Aorta (tissue), 5 donors: ENCODE measurements at regions not wholly inside any gene's neighbourhood (a gene's known extent, or its start where the extent isn't known, plus 50 kb on each side); places are given as distances from the start of the nearest gene placed in this dataset.

Experiments
- ATAC-seq: fragments of 200-7000 bp; cut with Tn5 transposase; one replicate; pipeline ENCODE4 v1.9.1; 2022; ENCODE audit warnings: moderate library complexity; ENCODE audit not compliant: low FRiP score
- DNase-seq, 2 donors: peaks; one replicate each; pipeline ENCODE4 v3.0.0-alpha.2; 2020
- H3K27ac ChIP-seq, 2 donors: one replicate each; pipeline ENCODE4 v1.5.1; 2013; ENCODE audit warnings: low read length in 2 of 2, mild to moderate bottlenecking in 2 of 2, moderate library complexity in 2 of 2, control low read depth in 1 of 2, inconsistent platforms in 1 of 2, low read depth in 1 of 2
- H3K27me3 ChIP-seq, 2 donors: one replicate each; pipeline ENCODE4 v1.6.1; 2013; ENCODE audit warnings: control low read depth in 1 of 2, low read length in 1 of 2, mild to moderate bottlenecking in 1 of 2, moderate library complexity in 1 of 2; ENCODE audit not compliant: insufficient read depth in 2 of 2, control insufficient read depth in 1 of 2
- H3K36me3 ChIP-seq, 2 donors: one replicate each; pipeline ENCODE4 v1.6.1; 2013; ENCODE audit warnings: control low read depth in 1 of 2, low read length in 1 of 2, mild to moderate bottlenecking in 1 of 2; ENCODE audit not compliant: insufficient read depth in 2 of 2, control insufficient read depth in 1 of 2
- H3K4me1 ChIP-seq, 2 donors: one replicate each; pipeline ENCODE4 v1.6.1; 2013; ENCODE audit warnings: low read length in 2 of 2, control low read depth in 1 of 2, mild to moderate bottlenecking in 1 of 2, moderate library complexity in 1 of 2; ENCODE audit not compliant: insufficient read depth in 2 of 2, control insufficient read depth in 1 of 2
- H3K4me3 ChIP-seq, 2 donors: one replicate each; pipeline ENCODE4 v1.5.1; 2013; ENCODE audit warnings: low read length in 2 of 2, control low read depth in 1 of 2, mild to moderate bottlenecking in 1 of 2
- H3K9me3 ChIP-seq: one replicate; pipeline ENCODE4 v1.6.1; 2013; ENCODE audit warnings: mild to moderate bottlenecking, low read length; ENCODE audit not compliant: control insufficient read depth
- WGBS, 2 donors: extraction: QIAGEN DNeasy Blood & Tissue Kit; methylation state at CpG; one replicate each; pipeline ENCODE4 v1.1.7; 2013; 5-methylcytosine and 5-hydroxymethylcytosine counted together
- intact Hi-C, 2 donors: fragments of 100-400 bp; cut with DNase I; formaldehyde crosslinking; loops; one replicate each; pipeline versions ENCODE4 v1.14.2 to v1.15.0; 2022
- donor health status: healthy with polysubstance abuse.
- donor health status: Bipolar disorder and iron deficiency.
- donor health status: DM: no; HTN: no; CAD: no.
- donor health status: DM: no; HTN: no; CAD: no.
- donor health status: DM: yes; HTN: yes; CAD: no.

GRCh38 chr2:6358985-6359384 is 506.7 kb downstream of the CMPK2 start:
- DNase-seq (no peak), ATAC-seq (no peak)
- H3K27me3 ChIP-seq: no peaks in the 10 kb centered on the region
- no peaks in the 10 kb centered on the region for H3K4me1 ChIP-seq
- 75 to 77% methylated on average over 5 of the region's 5 CpGs for WGBS, 2 donors
- no peaks in the 10 kb centered on the region for H3K9me3 ChIP-seq
- H3K36me3 ChIP-seq: no peaks in the 10 kb centered on the region
- no peak overlapping the region for H3K27ac ChIP-seq
- H3K4me3 ChIP-seq: no peak overlapping the region
- intact Hi-C loops: no loop called here

- no peak overlapping the region for H3K4me3 ChIP-seq
- DNase-seq (no peak), ATAC-seq (no peak)
- H3K36me3 ChIP-seq: no peaks in the 10 kb centered on the region
- intact Hi-C loops: no loop called here
- no peaks in the 10 kb centered on the region for H3K4me1 ChIP-seq
- 43 to 54% methylated on average over 5 of the region's 5 CpGs for WGBS, 2 donors
- H3K9me3 ChIP-seq: no peaks in the 10 kb centered on the region
- no peaks in the 10 kb centered on the region for H3K27me3 ChIP-seq
- no peak overlapping the region for H3K27ac ChIP-seq
Measured at GRCh38 chr2:6359964-6360363, 505.7 kb downstream of the CMPK2 start.

- 69 to 84% methylated on average over 11 of the region's 11 CpGs for WGBS, 2 donors
- Histone ChIP-seq H3K9me3 (peaks cover 1% of the 10 kb centered on the region), H3K27ac (no peak overlapping the region), H3K4me3 (no peak overlapping the region), H3K36me3 (no peaks in the 10 kb centered on the region), H3K27me3 (no peaks in the 10 kb centered on the region), H3K4me1 (no peaks in the 10 kb centered on the region)
- intact Hi-C loops: no loop called here
- DNase-seq: no peak
- no peak for ATAC-seq
Measured at GRCh38 chr2:6362671-6363450, 502.8 kb downstream of the CMPK2 start.

- Histone ChIP-seq H3K4me1 (no peaks in the 10 kb centered on the region), H3K27ac (no peak overlapping the region), H3K9me3 (peaks cover 1% of the 10 kb centered on the region), H3K36me3 (no peaks in the 10 kb centered on the region), H3K4me3 (no peak overlapping the region), H3K27me3 (no peaks in the 10 kb centered on the region)
- intact Hi-C loops: no loop called here
- DNase-seq (no peak), ATAC-seq (no peak)
- WGBS, 2 donors: 78 to 84% methylated on average over 2 of the region's 2 CpGs
Measured at GRCh38 chr2:6368281-6368680, 497.4 kb downstream of the CMPK2 start.

- H3K9me3 ChIP-seq: peaks cover 1% of the 10 kb centered on the region
- H3K27ac ChIP-seq: no peak overlapping the region
- intact Hi-C loops: no loop called here
- DNase-seq: no peak
- H3K36me3 ChIP-seq: no peaks in the 10 kb centered on the region
- H3K4me1 ChIP-seq: no peaks in the 10 kb centered on the region
- ATAC-seq: no peak
- no peaks in the 10 kb centered on the region for H3K27me3 ChIP-seq
- no peak overlapping the region for H3K4me3 ChIP-seq
- 84 to 91% methylated on average over 3 of the region's 3 CpGs for WGBS, 2 donors
Measured at GRCh38 chr2:6369266-6369665, 496.4 kb downstream of the CMPK2 start.

GRCh38 chr2:6370753-6371551 is 494.8 kb downstream of the CMPK2 start:
- intact Hi-C loops: no loop called here
- Histone ChIP-seq H3K4me1 (no peaks in the 10 kb centered on the region), H3K9me3 (peaks cover 1% of the 10 kb centered on the region), H3K36me3 (no peaks in the 10 kb centered on the region), H3K4me3 (no peak overlapping the region), H3K27ac (no peak overlapping the region), H3K27me3 (no peaks in the 10 kb centered on the region)
- ATAC-seq (no peak), DNase-seq (no peak)
- 57 to 75% methylated on average over 7 of the region's 7 CpGs for WGBS, 2 donors

- no peak for DNase-seq
- WGBS, 2 donors: 43 to 49% methylated on average over 3 of the region's 3 CpGs
- intact Hi-C loops: no loop called here
- H3K36me3 ChIP-seq: no peaks in the 10 kb centered on the region
- no peaks in the 10 kb centered on the region for H3K27me3 ChIP-seq
- no peak for ATAC-seq
- H3K27ac ChIP-seq: no peak overlapping the region
- H3K9me3 ChIP-seq: peaks cover 1% of the 10 kb centered on the region
- H3K4me1 ChIP-seq: no peaks in the 10 kb centered on the region
- H3K4me3 ChIP-seq: no peak overlapping the region
Measured at GRCh38 chr2:6372317-6372901, 493.3 kb downstream of the CMPK2 start.

GRCh38 chr2:6381326-6381725 is 484.4 kb downstream of the CMPK2 start:
- Histone ChIP-seq H3K36me3 (no peaks in the 10 kb centered on the region), H3K27ac (no peak overlapping the region), H3K4me1 (no peaks in the 10 kb centered on the region), H3K4me3 (no peak overlapping the region), H3K27me3 (no peaks in the 10 kb centered on the region), H3K9me3 (no peaks in the 10 kb centered on the region)
- WGBS, 2 donors: 54 to 56% methylated on average over 2 of the region's 2 CpGs
- intact Hi-C loops: no loop called here
- ATAC-seq (no peak), DNase-seq (no peak)
